GM12892 (cell line): ENCODE measurements at regions not wholly inside any gene's neighbourhood (a gene's known extent, or its start where the extent isn't known, plus 50 kb on each side); places are given as distances from the start of the nearest gene placed in this dataset.

Experiments
- POLR2A ChIP-seq: IDR thresholded peaks from 2 replicates; pipeline ENCODE4 v1.6.1; 2011; ENCODE audit warnings: low read depth, low read length, control low read depth
- POLR2AphosphoS5 ChIP-seq: IDR thresholded peaks from 2 replicates; pipeline ENCODE4 v1.6.1; 2011; ENCODE audit warnings: low read depth, low read length, control low read depth

DNA sequence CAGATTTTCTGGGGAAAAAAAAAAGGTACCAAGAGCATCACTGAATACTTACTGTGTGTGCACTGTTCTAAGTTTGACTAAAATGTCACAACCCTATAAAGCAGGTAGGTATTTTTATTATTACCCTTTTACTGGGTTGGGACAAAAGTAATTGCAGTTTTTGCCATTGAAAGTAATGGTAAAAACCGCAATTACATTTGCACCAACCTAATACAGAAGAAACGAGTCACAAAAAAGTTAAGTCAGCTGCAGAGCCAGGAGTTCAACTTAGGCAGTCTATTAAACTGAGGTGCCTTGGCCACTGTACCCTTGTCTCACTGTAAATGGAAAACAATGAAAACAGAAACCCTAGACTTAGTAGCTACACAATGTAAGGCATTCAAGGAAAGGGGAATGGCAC lies 281.9 kb downstream of the SUCLA2 start:
- no peak for TF ChIP-seq POLR2A
- no peak for TF ChIP-seq POLR2AphosphoS5
